GM23338 (cell line): ENCODE measurements at regions not wholly inside any gene's neighbourhood (a gene's known extent, or its start where the extent isn't known, plus 50 kb on each side); places are given as distances from the start of the nearest gene placed in this dataset.
A peak's percentile ranks its signal among the peaks of the same experiment; 100 is the strongest.

ENCODE experiments used
- ATAC-seq: fragments of 200-7000 bp; cut with Tn5 transposase; 3 replicates; pipeline ENCODE4 v1.9.1; 2020
- DNase-seq: peaks from one replicate; pipeline ENCODE4 v3.0.0-alpha.2; 2015; ENCODE audit warnings: low spot score
- H2AFZ ChIP-seq: fragments of 200-600 bp; sonication (generic); 2 replicates; pipeline ENCODE4 v1.8.0; 2016; ENCODE audit warnings: antibody characterized with exemption, mild to moderate bottlenecking, moderate library complexity
- H3F3A ChIP-seq: fragments of 200-600 bp; sonication (generic); replicated peaks from 2 replicates; pipeline ENCODE4 v1.8.0; 2017; ENCODE audit warnings: antibody characterized with exemption, mixed run types, low read depth
- H3K27ac ChIP-seq: fragments of 200-600 bp; sonication (generic); 2 replicates; pipeline ENCODE4 v1.6.1; 2016; ENCODE audit warnings: low read depth
- H3K27me3 ChIP-seq: fragments of 200-600 bp; sonication (generic); 2 replicates; pipeline ENCODE4 v1.8.0; 2016; ENCODE audit warnings: mild to moderate bottlenecking, mixed run types, moderate library complexity; ENCODE audit not compliant: insufficient read depth
- H3K36me3 ChIP-seq: fragments of 200-600 bp; sonication (generic); 2 replicates; pipeline ENCODE4 v1.8.0; 2016; ENCODE audit warnings: mild to moderate bottlenecking; ENCODE audit not compliant: insufficient read depth
- H3K4me1 ChIP-seq: fragments of 200-600 bp; sonication (generic); 2 replicates; pipeline ENCODE4 v1.8.0; 2016; ENCODE audit warnings: mild to moderate bottlenecking, moderate library complexity; ENCODE audit not compliant: insufficient read depth
- H3K4me2 ChIP-seq: fragments of 200-600 bp; sonication (generic); 2 replicates; pipeline ENCODE4 v1.7.1; 2017; ENCODE audit warnings: mixed run types
- H3K4me3 ChIP-seq: fragments of 200-600 bp; sonication (generic); 2 replicates; pipeline ENCODE4 v1.6.1; 2016; ENCODE audit warnings: mixed run types
- H3K79me2 ChIP-seq: fragments of 200-600 bp; sonication (generic); replicated peaks from 2 replicates; pipeline ENCODE4 v1.8.0; 2017; ENCODE audit warnings: mild to moderate bottlenecking; ENCODE audit not compliant: insufficient read depth
- H3K9me2 ChIP-seq: fragments of 200-600 bp; sonication (generic); 2 replicates; pipeline ENCODE4 v1.8.0; 2017; ENCODE audit not compliant: insufficient read depth
- H4K20me1 ChIP-seq: fragments of 200-600 bp; sonication (generic); replicated peaks from 2 replicates; pipeline ENCODE4 v1.8.0; 2017; ENCODE audit warnings: mild to moderate bottlenecking; ENCODE audit not compliant: insufficient read depth
- H3K27ac Mint-ChIP-seq: 2 replicates; pipeline ENCODE4 v1.8.0; 2020; ENCODE audit warnings: inconsistent platforms, mild to moderate bottlenecking, moderate library complexity, mixed read lengths
- H3K27me3 Mint-ChIP-seq: 3 replicates; pipeline ENCODE4 v1.8.0; 2022; ENCODE audit warnings: low read depth, mild to moderate bottlenecking, moderate library complexity, mixed read lengths, inconsistent platforms; ENCODE audit not compliant: insufficient read depth, poor library complexity
- H3K36me3 Mint-ChIP-seq: 3 replicates; pipeline ENCODE4 v1.8.0; 2021; ENCODE audit warnings: low read depth, mild to moderate bottlenecking, inconsistent platforms, moderate library complexity, mixed read lengths
- H3K4me1 Mint-ChIP-seq: 3 replicates; pipeline ENCODE4 v1.8.0; 2020; ENCODE audit warnings: mild to moderate bottlenecking, inconsistent platforms, mixed read lengths
- H3K4me3 Mint-ChIP-seq: 3 replicates; pipeline ENCODE4 v1.8.0; 2021; ENCODE audit warnings: moderate library complexity, mild to moderate bottlenecking, inconsistent platforms, mixed read lengths
- H3K9me3 Mint-ChIP-seq: 3 replicates; pipeline ENCODE4 v1.8.0; 2020; ENCODE audit warnings: moderate library complexity, mild to moderate bottlenecking, inconsistent platforms, mixed read lengths
- CREB1 ChIP-seq: fragments of 250-450 bp; sonication (Bioruptor Pico); IDR thresholded peaks from 2 replicates; pipeline ENCODE4 v1.5.0; 2020; ENCODE audit warnings: low read depth, mild to moderate bottlenecking, moderate library complexity
- EZH2 ChIP-seq: fragments of 200-600 bp; sonication (generic); IDR thresholded peaks from one replicate; pipeline ENCODE4 v1.8.0; 2017; ENCODE audit warnings: antibody characterized with exemption, mild to moderate bottlenecking, low read depth; ENCODE audit not compliant: unreplicated experiment
- EZH2phosphoT487 ChIP-seq: fragments of 200-600 bp; sonication (generic); IDR thresholded peaks from one replicate; pipeline ENCODE4 v1.8.1; 2018; ENCODE audit warnings: antibody characterized with exemption; ENCODE audit not compliant: unreplicated experiment
- JUNB ChIP-seq: IDR thresholded peaks from one replicate; pipeline ENCODE4 v1.6.1; 2016; ENCODE audit warnings: antibody characterized with exemption; ENCODE audit not compliant: unreplicated experiment
- NANOG ChIP-seq: IDR thresholded peaks from 2 replicates; pipeline ENCODE4 v1.6.1; 2016; ENCODE audit warnings: antibody characterized with exemption, borderline replicate concordance
- POLR2AphosphoS5 ChIP-seq: IDR thresholded peaks from 2 replicates; pipeline ENCODE4 v1.6.1; 2016; ENCODE audit warnings: antibody characterized with exemption, low read depth
- STAT1 ChIP-seq: IDR thresholded peaks from one replicate; pipeline ENCODE4 v1.6.1; 2016; ENCODE audit warnings: antibody characterized with exemption; ENCODE audit not compliant: unreplicated experiment
- ZNF114 ChIP-seq: fragments of 250-450 bp; sonication (Bioruptor Pico); IDR thresholded peaks from 2 replicates; pipeline ENCODE4 v1.5.0; 2020; ENCODE audit warnings: mild to moderate bottlenecking, moderate library complexity
- ZNF331 ChIP-seq: fragments of 250-450 bp; sonication (Bioruptor Pico); IDR thresholded peaks from 2 replicates; pipeline ENCODE4 v1.5.0; 2020; ENCODE audit warnings: low read depth, mild to moderate bottlenecking, moderate library complexity
- TF ChIP-seq, protein P1 (sequence below), 2 experiments: fragments of 200-600 bp in 1 of 2; sonication (generic) in 1 of 2; conservative IDR thresholded peaks; 2 replicates each; pipeline versions ENCODE4 v1.5.1 to v1.6.1; 2016 to 2017; ENCODE audit warnings: antibody characterized with exemption in 2 of 2, low read depth in 2 of 2, mild to moderate bottlenecking in 2 of 2, moderate library complexity in 1 of 2
- TF ChIP-seq, protein P2 (sequence below): fragments of 250-450 bp; sonication (Bioruptor Pico); IDR thresholded peaks from 2 replicates; pipeline ENCODE4 v1.5.0; 2020; ENCODE audit warnings: mild to moderate bottlenecking, moderate library complexity
- TF ChIP-seq, protein P3 (sequence below): IDR thresholded peaks from 2 replicates; pipeline ENCODE4 v1.6.1; 2016; ENCODE audit warnings: antibody characterized with exemption
- TF ChIP-seq, protein P4 (sequence below): IDR thresholded peaks from one replicate; pipeline ENCODE4 v1.6.1; 2018; ENCODE audit warnings: antibody characterized with exemption; ENCODE audit not compliant: unreplicated experiment

DNA sequence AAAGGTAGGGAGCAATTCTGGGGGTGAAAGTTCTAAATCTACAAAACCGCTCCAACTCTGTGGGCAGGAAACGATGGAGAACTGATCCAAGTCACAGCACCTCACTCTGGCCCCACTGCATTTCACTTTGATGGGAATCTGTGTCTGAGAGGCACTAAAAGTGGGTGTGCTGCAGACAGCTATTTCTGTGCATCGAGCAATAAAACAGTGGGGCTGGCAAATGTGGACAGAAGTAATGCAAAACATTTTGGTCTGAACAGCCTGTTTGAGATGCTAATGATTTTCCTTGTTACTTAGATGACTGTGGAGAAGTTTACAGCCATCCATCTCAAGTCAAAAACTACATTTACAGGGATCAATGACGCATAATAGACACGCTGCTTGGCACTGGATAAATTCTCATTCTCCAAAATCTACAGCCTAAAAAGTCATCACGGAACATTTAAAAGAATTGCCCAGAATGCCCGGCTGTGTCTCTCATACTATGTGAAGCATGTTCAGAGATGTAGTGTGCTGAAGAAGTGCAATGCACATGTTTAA lies 1671.6 kb upstream of the TENM3 start:
- Histone ChIP-seq H3K27ac (no peak overlapping the region), H2AFZ (0 out of 2 replicates have a peak overlapping the region, but pooled peaks have one; percentile 39), H3K4me1 (no peaks in the 10 kb centered on the region), H3K79me2 (no peaks in the 10 kb centered on the region), H3K27me3 (no peaks in the 10 kb centered on the region), H4K20me1 (no peaks in the 10 kb centered on the region), H3K9me2 (no peaks in the 10 kb centered on the region), H3K36me3 (no peaks in the 10 kb centered on the region), H3K4me3 (no peak overlapping the region), H3K4me2 (no peak overlapping the region), H3F3A (no peaks in the 10 kb centered on the region)
- H3K4me1 Mint-ChIP-seq = peaks cover 6% of the 10 kb centered on the region; the same call in 2 of the 3 replicates
- no peaks in the 10 kb centered on the region for H3K36me3 Mint-ChIP-seq
- H3K27ac Mint-ChIP-seq = no peak overlapping the region
- H3K27me3 Mint-ChIP-seq = no peaks in the 10 kb centered on the region
- DNase-seq (no peak), ATAC-seq (no peak)
- H3K9me3 Mint-ChIP-seq = no peaks in the 10 kb centered on the region; the same call in 2 of the 3 replicates
- TF ChIP-seq STAT1 (no peak), JUNB (no peak), NANOG (no peak), ZNF114 (CRISPR knock-in tag) (no peak), CREB1 (CRISPR knock-in tag) (no peak), EZH2 (no peak), POLR2AphosphoS5 (no peak), EZH2phosphoT487 (no peak), ZNF331 (CRISPR knock-in tag) (no peak)
- TF ChIP-seq, protein P1, sequence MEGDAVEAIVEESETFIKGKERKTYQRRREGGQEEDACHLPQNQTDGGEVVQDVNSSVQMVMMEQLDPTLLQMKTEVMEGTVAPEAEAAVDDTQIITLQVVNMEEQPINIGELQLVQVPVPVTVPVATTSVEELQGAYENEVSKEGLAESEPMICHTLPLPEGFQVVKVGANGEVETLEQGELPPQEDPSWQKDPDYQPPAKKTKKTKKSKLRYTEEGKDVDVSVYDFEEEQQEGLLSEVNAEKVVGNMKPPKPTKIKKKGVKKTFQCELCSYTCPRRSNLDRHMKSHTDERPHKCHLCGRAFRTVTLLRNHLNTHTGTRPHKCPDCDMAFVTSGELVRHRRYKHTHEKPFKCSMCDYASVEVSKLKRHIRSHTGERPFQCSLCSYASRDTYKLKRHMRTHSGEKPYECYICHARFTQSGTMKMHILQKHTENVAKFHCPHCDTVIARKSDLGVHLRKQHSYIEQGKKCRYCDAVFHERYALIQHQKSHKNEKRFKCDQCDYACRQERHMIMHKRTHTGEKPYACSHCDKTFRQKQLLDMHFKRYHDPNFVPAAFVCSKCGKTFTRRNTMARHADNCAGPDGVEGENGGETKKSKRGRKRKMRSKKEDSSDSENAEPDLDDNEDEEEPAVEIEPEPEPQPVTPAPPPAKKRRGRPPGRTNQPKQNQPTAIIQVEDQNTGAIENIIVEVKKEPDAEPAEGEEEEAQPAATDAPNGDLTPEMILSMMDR (conservative IDR thresholded peaks at IDR 0.05; ENCODE audit: low read depth in 2 of 2) = no peak
- TF ChIP-seq, protein P2, sequence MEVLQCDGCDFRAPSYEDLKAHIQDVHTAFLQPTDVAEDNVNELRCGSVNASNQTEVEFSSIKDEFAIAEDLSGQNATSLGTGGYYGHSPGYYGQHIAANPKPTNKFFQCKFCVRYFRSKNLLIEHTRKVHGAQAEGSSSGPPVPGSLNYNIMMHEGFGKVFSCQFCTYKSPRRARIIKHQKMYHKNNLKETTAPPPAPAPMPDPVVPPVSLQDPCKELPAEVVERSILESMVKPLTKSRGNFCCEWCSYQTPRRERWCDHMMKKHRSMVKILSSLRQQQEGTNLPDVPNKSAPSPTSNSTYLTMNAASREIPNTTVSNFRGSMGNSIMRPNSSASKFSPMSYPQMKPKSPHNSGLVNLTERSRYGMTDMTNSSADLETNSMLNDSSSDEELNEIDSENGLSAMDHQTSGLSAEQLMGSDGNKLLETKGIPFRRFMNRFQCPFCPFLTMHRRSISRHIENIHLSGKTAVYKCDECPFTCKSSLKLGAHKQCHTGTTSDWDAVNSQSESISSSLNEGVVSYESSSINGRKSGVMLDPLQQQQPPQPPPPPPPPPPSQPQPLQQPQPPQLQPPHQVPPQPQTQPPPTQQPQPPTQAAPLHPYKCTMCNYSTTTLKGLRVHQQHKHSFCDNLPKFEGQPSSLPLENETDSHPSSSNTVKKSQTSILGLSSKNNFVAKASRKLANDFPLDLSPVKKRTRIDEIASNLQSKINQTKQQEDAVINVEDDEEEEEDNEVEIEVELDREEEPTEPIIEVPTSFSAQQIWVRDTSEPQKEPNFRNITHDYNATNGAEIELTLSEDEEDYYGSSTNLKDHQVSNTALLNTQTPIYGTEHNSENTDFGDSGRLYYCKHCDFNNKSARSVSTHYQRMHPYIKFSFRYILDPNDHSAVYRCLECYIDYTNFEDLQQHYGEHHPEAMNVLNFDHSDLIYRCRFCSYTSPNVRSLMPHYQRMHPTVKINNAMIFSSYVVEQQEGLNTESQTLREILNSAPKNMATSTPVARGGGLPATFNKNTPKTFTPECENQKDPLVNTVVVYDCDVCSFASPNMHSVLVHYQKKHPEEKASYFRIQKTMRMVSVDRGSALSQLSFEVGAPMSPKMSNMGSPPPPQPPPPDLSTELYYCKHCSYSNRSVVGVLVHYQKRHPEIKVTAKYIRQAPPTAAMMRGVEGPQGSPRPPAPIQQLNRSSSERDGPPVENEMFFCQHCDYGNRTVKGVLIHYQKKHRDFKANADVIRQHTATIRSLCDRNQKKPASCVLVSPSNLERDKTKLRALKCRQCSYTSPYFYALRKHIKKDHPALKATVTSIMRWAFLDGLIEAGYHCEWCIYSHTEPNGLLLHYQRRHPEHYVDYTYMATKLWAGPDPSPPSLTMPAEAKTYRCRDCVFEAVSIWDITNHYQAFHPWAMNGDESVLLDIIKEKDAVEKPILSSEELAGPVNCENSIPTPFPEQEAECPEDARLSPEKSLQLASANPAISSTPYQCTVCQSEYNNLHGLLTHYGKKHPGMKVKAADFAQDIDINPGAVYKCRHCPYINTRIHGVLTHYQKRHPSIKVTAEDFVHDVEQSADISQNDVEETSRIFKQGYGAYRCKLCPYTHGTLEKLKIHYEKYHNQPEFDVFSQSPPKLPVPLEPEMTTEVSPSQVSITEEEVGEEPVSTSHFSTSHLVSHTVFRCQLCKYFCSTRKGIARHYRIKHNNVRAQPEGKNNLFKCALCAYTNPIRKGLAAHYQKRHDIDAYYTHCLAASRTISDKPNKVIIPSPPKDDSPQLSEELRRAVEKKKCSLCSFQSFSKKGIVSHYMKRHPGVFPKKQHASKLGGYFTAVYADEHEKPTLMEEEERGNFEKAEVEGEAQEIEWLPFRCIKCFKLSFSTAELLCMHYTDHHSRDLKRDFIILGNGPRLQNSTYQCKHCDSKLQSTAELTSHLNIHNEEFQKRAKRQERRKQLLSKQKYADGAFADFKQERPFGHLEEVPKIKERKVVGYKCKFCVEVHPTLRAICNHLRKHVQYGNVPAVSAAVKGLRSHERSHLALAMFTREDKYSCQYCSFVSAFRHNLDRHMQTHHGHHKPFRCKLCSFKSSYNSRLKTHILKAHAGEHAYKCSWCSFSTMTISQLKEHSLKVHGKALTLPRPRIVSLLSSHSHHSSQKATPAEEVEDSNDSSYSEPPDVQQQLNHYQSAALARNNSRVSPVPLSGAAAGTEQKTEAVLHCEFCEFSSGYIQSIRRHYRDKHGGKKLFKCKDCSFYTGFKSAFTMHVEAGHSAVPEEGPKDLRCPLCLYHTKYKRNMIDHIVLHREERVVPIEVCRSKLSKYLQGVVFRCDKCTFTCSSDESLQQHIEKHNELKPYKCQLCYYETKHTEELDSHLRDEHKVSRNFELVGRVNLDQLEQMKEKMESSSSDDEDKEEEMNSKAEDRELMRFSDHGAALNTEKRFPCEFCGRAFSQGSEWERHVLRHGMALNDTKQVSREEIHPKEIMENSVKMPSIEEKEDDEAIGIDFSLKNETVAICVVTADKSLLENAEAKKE (CRISPR knock-in tag) = no peak
- TF ChIP-seq, protein P3, sequence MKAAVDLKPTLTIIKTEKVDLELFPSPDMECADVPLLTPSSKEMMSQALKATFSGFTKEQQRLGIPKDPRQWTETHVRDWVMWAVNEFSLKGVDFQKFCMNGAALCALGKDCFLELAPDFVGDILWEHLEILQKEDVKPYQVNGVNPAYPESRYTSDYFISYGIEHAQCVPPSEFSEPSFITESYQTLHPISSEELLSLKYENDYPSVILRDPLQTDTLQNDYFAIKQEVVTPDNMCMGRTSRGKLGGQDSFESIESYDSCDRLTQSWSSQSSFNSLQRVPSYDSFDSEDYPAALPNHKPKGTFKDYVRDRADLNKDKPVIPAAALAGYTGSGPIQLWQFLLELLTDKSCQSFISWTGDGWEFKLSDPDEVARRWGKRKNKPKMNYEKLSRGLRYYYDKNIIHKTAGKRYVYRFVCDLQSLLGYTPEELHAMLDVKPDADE = no peak
- TF ChIP-seq, protein P4, sequence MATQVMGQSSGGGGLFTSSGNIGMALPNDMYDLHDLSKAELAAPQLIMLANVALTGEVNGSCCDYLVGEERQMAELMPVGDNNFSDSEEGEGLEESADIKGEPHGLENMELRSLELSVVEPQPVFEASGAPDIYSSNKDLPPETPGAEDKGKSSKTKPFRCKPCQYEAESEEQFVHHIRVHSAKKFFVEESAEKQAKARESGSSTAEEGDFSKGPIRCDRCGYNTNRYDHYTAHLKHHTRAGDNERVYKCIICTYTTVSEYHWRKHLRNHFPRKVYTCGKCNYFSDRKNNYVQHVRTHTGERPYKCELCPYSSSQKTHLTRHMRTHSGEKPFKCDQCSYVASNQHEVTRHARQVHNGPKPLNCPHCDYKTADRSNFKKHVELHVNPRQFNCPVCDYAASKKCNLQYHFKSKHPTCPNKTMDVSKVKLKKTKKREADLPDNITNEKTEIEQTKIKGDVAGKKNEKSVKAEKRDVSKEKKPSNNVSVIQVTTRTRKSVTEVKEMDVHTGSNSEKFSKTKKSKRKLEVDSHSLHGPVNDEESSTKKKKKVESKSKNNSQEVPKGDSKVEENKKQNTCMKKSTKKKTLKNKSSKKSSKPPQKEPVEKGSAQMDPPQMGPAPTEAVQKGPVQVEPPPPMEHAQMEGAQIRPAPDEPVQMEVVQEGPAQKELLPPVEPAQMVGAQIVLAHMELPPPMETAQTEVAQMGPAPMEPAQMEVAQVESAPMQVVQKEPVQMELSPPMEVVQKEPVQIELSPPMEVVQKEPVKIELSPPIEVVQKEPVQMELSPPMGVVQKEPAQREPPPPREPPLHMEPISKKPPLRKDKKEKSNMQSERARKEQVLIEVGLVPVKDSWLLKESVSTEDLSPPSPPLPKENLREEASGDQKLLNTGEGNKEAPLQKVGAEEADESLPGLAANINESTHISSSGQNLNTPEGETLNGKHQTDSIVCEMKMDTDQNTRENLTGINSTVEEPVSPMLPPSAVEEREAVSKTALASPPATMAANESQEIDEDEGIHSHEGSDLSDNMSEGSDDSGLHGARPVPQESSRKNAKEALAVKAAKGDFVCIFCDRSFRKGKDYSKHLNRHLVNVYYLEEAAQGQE = no peak
- no peak overlapping the region for H3K4me3 Mint-ChIP-seq
